GM12874 (cell line): ENCODE measurements at regions not wholly inside any gene's neighbourhood (a gene's known extent, or its start where the extent isn't known, plus 50 kb on each side); places are given as distances from the start of the nearest gene placed in this dataset.

ENCODE experiments used
- TF ChIP-seq, protein P1 (sequence below): IDR thresholded peaks from 2 replicates; pipeline ENCODE4 v1.5.1; 2011; ENCODE audit warnings: low read depth, mild to moderate bottlenecking, control low read depth, low read length, moderate library complexity; ENCODE audit not compliant: insufficient read depth

DNA sequence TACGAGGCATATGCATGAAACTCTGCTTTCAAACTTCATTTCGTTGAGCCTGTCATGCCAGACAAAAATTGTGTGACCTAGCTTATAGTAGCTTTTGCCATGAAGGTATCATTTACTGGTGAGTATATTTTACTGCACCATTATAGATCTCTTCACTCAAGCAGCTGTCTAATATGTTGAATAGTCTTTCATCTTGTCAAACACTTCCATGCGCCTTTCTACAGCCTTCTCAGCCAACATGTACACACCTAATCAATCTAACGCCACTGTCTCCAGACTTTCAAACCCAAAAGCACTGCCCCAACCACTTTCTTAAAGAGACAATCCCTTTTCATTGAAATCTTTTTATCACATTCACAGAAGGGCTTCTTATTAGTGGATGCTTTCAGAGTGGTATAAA lies 757.4 kb downstream of the VRK1 start:
- TF ChIP-seq, protein P1, sequence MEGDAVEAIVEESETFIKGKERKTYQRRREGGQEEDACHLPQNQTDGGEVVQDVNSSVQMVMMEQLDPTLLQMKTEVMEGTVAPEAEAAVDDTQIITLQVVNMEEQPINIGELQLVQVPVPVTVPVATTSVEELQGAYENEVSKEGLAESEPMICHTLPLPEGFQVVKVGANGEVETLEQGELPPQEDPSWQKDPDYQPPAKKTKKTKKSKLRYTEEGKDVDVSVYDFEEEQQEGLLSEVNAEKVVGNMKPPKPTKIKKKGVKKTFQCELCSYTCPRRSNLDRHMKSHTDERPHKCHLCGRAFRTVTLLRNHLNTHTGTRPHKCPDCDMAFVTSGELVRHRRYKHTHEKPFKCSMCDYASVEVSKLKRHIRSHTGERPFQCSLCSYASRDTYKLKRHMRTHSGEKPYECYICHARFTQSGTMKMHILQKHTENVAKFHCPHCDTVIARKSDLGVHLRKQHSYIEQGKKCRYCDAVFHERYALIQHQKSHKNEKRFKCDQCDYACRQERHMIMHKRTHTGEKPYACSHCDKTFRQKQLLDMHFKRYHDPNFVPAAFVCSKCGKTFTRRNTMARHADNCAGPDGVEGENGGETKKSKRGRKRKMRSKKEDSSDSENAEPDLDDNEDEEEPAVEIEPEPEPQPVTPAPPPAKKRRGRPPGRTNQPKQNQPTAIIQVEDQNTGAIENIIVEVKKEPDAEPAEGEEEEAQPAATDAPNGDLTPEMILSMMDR: no peak

GRCh38 chr14:97564334-97564733 lies 767.2 kb downstream of the VRK1 start:
- TF ChIP-seq, protein P1: no peak

DNA sequence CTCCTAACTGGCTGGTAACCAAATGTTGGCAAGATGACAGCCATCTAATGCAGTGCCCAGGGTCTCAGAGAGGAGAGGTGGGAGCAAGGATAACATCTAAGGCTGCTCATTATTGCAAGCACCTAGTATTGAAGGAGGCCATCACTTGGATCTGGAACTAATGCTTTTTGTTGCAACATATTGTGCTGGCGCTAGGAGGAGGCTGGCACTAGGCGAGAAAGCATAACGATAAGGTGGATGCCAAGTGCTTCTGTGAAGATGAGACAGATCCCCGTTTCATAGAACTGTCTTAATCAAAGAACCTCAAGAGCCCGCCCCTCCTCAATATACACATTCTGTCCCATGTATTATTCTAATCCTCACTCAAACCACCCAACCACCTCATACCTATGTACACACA lies 774.0 kb downstream of the VRK1 start:
- TF ChIP-seq, protein P1: no peak

- TF ChIP-seq, protein P1: no peak
Measured at GRCh38 chr14:97571866-97572555, 774.8 kb downstream of the VRK1 start.

- TF ChIP-seq, protein P1: no peak
Measured at GRCh38 chr14:97572583-97573458, 775.6 kb downstream of the VRK1 start.

GRCh38 chr14:97575677-97576076 lies 778.5 kb downstream of the VRK1 start:
- TF ChIP-seq, protein P1: no peak

DNA sequence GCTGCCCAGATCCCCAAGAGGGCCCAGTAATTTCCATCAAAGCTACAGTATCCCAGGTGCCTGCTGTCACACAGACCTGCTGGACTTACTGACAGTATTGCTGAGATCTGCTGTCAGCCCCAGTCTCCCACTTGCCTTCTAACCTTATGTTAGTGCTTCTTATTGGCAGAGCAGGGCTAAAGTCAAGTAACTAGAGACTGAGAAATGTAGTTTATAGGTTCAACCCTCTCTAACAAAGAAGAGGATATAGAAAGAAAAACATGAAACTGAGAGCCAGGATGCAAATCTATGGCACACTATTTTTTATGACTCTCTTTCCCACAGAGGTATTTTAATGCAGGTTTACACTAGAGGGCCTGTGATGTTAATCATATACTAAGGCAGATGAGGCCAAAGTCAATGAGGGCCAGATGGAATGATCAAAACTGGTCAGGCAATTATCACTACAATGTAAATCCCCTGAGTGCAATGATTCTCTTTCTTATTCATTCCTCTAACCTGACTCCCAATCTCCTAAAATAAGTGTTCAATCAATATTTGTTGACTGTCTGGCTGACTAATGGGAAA lies 781.9 kb downstream of the VRK1 start:
- TF ChIP-seq, protein P1: no peak
